T-helper 1 cell treated with Interleukin-12 subunit alpha and Interleukin-12 subunit beta and Interleukin-4 antibody, amounts not matched to agents 30 ng/mL and 1 ng/mL, for 36 hours (primary cell): ENCODE measurements at regions not wholly inside any gene's neighbourhood (a gene's known extent, or its start where the extent isn't known, plus 50 kb on each side); places are given as distances from the start of the nearest gene placed in this dataset.
"Not testable (repeated sequence)": the region's sequence is repeated elsewhere in the genome, so short reads cannot be mapped to it uniquely, and the experiment has no call there.

Source experiments
- intact Hi-C: fragments of 100-400 bp; cut with micrococcal nuclease; formaldehyde crosslinking; loops from one replicate; pipeline ENCODE4 v1.15.1; 2024

GRCh38 chr7:32765185-32765584, 126.4 kb downstream of the KBTBD2 start:
- intact Hi-C loops = loop anchor here (1.0 to 10.0 kb wide), 3 partner anchors 285 to 980 kb away; no protein-coding TSS in a partner anchor

- intact Hi-C loops = loop anchor here (10.0 kb wide), 1 partner anchor 982 kb away; no protein-coding TSS in a partner anchor
Measured at GRCh38 chr7:32762925-32763293, 128.7 kb downstream of the KBTBD2 start.

- intact Hi-C loops = loop anchor here (10.0 kb wide), 1 partner anchor 982 kb away; no protein-coding TSS in a partner anchor
Measured at GRCh38 chr7:32762206-32762924, 129.2 kb downstream of the KBTBD2 start.

- intact Hi-C loops = loop anchor here (10.0 kb wide), 1 partner anchor 983 kb away; no protein-coding TSS in a partner anchor
Measured at GRCh38 chr7:32761451-32762205, 129.9 kb downstream of the KBTBD2 start.

- intact Hi-C loops = loop anchor here (10.0 kb wide), 1 partner anchor 984 kb away; no protein-coding TSS in a partner anchor
Measured at GRCh38 chr7:32760755-32761154, 130.8 kb downstream of the KBTBD2 start.

- intact Hi-C loops = loop anchor here (10.0 kb wide), 1 partner anchor 985 kb away; no protein-coding TSS in a partner anchor
Measured at GRCh38 chr7:32759859-32760258, 131.7 kb downstream of the KBTBD2 start.

- intact Hi-C loops = not testable (repeated sequence)
Measured at GRCh38 chr7:32753872-32754271, 137.7 kb downstream of the KBTBD2 start.

GRCh38 chr7:32748337-32748736, 143.2 kb downstream of the KBTBD2 start:
- intact Hi-C loops = not testable (repeated sequence)

- intact Hi-C loops = not testable (repeated sequence)
Measured at GRCh38 chr7:32747443-32748148, 144.0 kb downstream of the KBTBD2 start.

GRCh38 chr7:32741853-32742476, 149.6 kb downstream of the KBTBD2 start:
- intact Hi-C loops = not testable (repeated sequence)

- intact Hi-C loops = not testable (repeated sequence)
Measured at GRCh38 chr7:32739749-32740148, 151.8 kb downstream of the KBTBD2 start.

GRCh38 chr7:32738390-32738789, 153.2 kb downstream of the KBTBD2 start:
- intact Hi-C loops = not testable (repeated sequence)

GRCh38 chr7:32732767-32733166, 158.8 kb downstream of the KBTBD2 start:
- intact Hi-C loops = not testable (repeated sequence)

- intact Hi-C loops = loop anchor here (5.0 kb wide), 2 partner anchors 237 to 398 kb away; partner anchors contain the start of genes BBS9 and LSM5
Measured at GRCh38 chr7:32729335-32729675, 162.3 kb downstream of the KBTBD2 start.

GRCh38 chr7:32728412-32729334, 162.9 kb downstream of the KBTBD2 start:
- intact Hi-C loops = loop anchor here (1.0 to 5.0 kb wide), 3 partner anchors 236 to 399 kb away; partner anchors contain the start of genes BBS9 and LSM5

- intact Hi-C loops = loop anchor here (1.0 to 5.0 kb wide), 3 partner anchors 235 to 400 kb away; partner anchors contain the start of genes BBS9 and LSM5
Measured at GRCh38 chr7:32727483-32728411, 163.8 kb downstream of the KBTBD2 start.

- intact Hi-C loops = not testable (repeated sequence)
Measured at GRCh38 chr7:32722837-32723236, 168.7 kb downstream of the KBTBD2 start.

GRCh38 chr7:32694182-32694581, 197.4 kb downstream of the KBTBD2 start:
- intact Hi-C loops = loop anchor here (5.0 kb wide), 1 partner anchor 1238 kb away; no protein-coding TSS in a partner anchor
